HEK293 (cell line): ENCODE measurements at regions not wholly inside any gene's neighbourhood (a gene's known extent, or its start where the extent isn't known, plus 50 kb on each side); places are given as distances from the start of the nearest gene placed in this dataset.

Experiments
- CTCF ChIA-PET: fragments of 350-600 bp; formaldehyde crosslinking; extraction: SDS; loops from one replicate; lab custom pipeline; 2021; ENCODE audit warnings: antibody characterized with exemption; lab: Yijun Ruan, JAX
- POLR2A ChIA-PET: fragments of 300-600 bp; formaldehyde crosslinking; extraction: SDS; loops from one replicate; lab custom pipeline; 2020; ENCODE audit warnings: antibody characterized with exemption, inconsistent platforms; lab: Yijun Ruan, JAX
- H3K27ac ChIP-seq: fragments of 200-500 bp; sonication (Bioruptor generic); 2 replicates; pipeline ENCODE4 v1.5.1; 2014; ENCODE audit warnings: low read depth, low read length, control low read depth, inconsistent platforms; ENCODE audit errors: extremely low read depth
- H3K36me3 ChIP-seq, 2 experiments: fragments of 200-500 bp in 1 of 2; sonication (Bioruptor generic) in 1 of 2; 1 replicate in 1 of 2; 2 replicates in 1 of 2; pipeline ENCODE4 v1.5.1; 2014 to 2017; ENCODE audit warnings: inconsistent platforms in 2 of 2, low read length in 2 of 2; ENCODE audit not compliant: control insufficient read depth in 2 of 2, insufficient read depth in 1 of 2
- H3K4me1 ChIP-seq: fragments of 200-500 bp; sonication (Bioruptor generic); 2 replicates; pipeline ENCODE4 v1.5.1; 2014; ENCODE audit warnings: mild to moderate bottlenecking, low read length, inconsistent platforms; ENCODE audit not compliant: control insufficient read depth, insufficient read depth
- H3K4me3 ChIP-seq: 2 replicates; pipeline ENCODE4 v1.5.1; 2011; ENCODE audit warnings: low read depth, mild to moderate bottlenecking, control low read depth, low read length, moderate library complexity
- H3K9me3 ChIP-seq: fragments of 200-500 bp; sonication (Bioruptor generic); 2 replicates; pipeline ENCODE4 v1.5.1; 2014; ENCODE audit warnings: low read depth, low read length, inconsistent platforms; ENCODE audit not compliant: control insufficient read depth, insufficient read depth
- HOXC10 ChIP-seq: sonication (generic); formaldehyde crosslinking; IDR thresholded peaks from 2 replicates; pipeline ENCODE4 v1.8.1; 2023; ENCODE audit warnings: mild to moderate bottlenecking, missing genetic modification reagents
- SP2 ChIP-seq: fragments of 450-650 bp; formaldehyde crosslinking; IDR thresholded peaks from 2 replicates; pipeline ENCODE4 v1.5.1; 2016; ENCODE audit warnings: missing biosample characterization, missing genetic modification characterization
- SP3 ChIP-seq: fragments of 450-650 bp; formaldehyde crosslinking; IDR thresholded peaks from 2 replicates; pipeline ENCODE4 v1.5.1; 2016; ENCODE audit warnings: missing biosample characterization, missing genetic modification characterization
- WT1 ChIP-seq: fragments of 450-650 bp; formaldehyde crosslinking; IDR thresholded peaks from 2 replicates; pipeline ENCODE4 v1.5.1; 2016; ENCODE audit warnings: missing biosample characterization, missing genetic modification characterization
- ZBTB1 ChIP-seq: fragments of 450-650 bp; formaldehyde crosslinking; IDR thresholded peaks from 2 replicates; pipeline ENCODE4 v1.5.1; 2016; ENCODE audit warnings: missing biosample characterization, missing genetic modification characterization
- ZBTB20 ChIP-seq: fragments of 450-650 bp; formaldehyde crosslinking; IDR thresholded peaks from 2 replicates; pipeline ENCODE4 v1.5.1; 2016; ENCODE audit warnings: missing biosample characterization, missing genetic modification characterization
- ZNF174 ChIP-seq: fragments of 450-650 bp; formaldehyde crosslinking; IDR thresholded peaks from 2 replicates; pipeline ENCODE4 v1.5.0; 2017; ENCODE audit warnings: missing biosample characterization, mild to moderate bottlenecking, missing genetic modification characterization
- ZNF2 ChIP-seq: fragments of 450-650 bp; formaldehyde crosslinking; IDR thresholded peaks from 2 replicates; pipeline ENCODE4 v1.5.1; 2016; ENCODE audit warnings: missing biosample characterization, missing genetic modification characterization
- ZNF292 ChIP-seq: fragments of 450-650 bp; formaldehyde crosslinking; IDR thresholded peaks from 2 replicates; pipeline ENCODE4 v1.5.1; 2016; ENCODE audit warnings: low read depth, missing biosample characterization, missing genetic modification characterization, borderline replicate concordance
- ZNF48 ChIP-seq: fragments of 450-650 bp; formaldehyde crosslinking; IDR thresholded peaks from 2 replicates; pipeline ENCODE4 v1.5.1; 2016; ENCODE audit warnings: missing biosample characterization, missing genetic modification characterization
- ZNF513 ChIP-seq: fragments of 450-650 bp; IDR thresholded peaks from 2 replicates; pipeline ENCODE4 v1.5.1; 2018; ENCODE audit warnings: missing biosample characterization, missing genetic modification characterization
- ZNF514 ChIP-seq: fragments of 450-650 bp; formaldehyde crosslinking; IDR thresholded peaks from 2 replicates; pipeline ENCODE4 v1.5.1; 2016; ENCODE audit warnings: missing biosample characterization, missing genetic modification characterization
- ZNF518A ChIP-seq: fragments of 450-650 bp; formaldehyde crosslinking; conservative IDR thresholded peaks from 2 replicates; pipeline ENCODE4 v1.5.1; 2016; ENCODE audit warnings: low read depth, missing biosample characterization, missing genetic modification characterization
- ZNF623 ChIP-seq: fragments of 450-650 bp; formaldehyde crosslinking; IDR thresholded peaks from 2 replicates; pipeline ENCODE4 v1.5.1; 2016; ENCODE audit warnings: missing biosample characterization, missing genetic modification characterization
- ZNF645 ChIP-seq: fragments of 450-650 bp; formaldehyde crosslinking; IDR thresholded peaks from 2 replicates; pipeline ENCODE4; 2016; ENCODE audit warnings: missing biosample characterization, missing genetic modification characterization
- ZNF654 ChIP-seq: fragments of 450-650 bp; formaldehyde crosslinking; IDR thresholded peaks from 2 replicates; pipeline ENCODE4 v1.5.1; 2016; ENCODE audit warnings: low read depth, missing biosample characterization, missing genetic modification characterization
- ZNF664 ChIP-seq: fragments of 450-650 bp; formaldehyde crosslinking; IDR thresholded peaks from 2 replicates; pipeline ENCODE4 v1.5.1; 2016; ENCODE audit warnings: missing biosample characterization, missing genetic modification characterization
- ZNF692 ChIP-seq: fragments of 450-650 bp; formaldehyde crosslinking; IDR thresholded peaks from 2 replicates; pipeline ENCODE4 v1.5.1; 2016; ENCODE audit warnings: missing biosample characterization, missing genetic modification characterization
- ZNF76 ChIP-seq: fragments of 450-650 bp; formaldehyde crosslinking; IDR thresholded peaks from 2 replicates; pipeline ENCODE4; 2016; ENCODE audit warnings: low read depth, missing biosample characterization, missing genetic modification characterization, borderline replicate concordance
- ZNF792 ChIP-seq: fragments of 450-650 bp; formaldehyde crosslinking; IDR thresholded peaks from 2 replicates; pipeline ENCODE4 v1.5.1; 2016; ENCODE audit warnings: missing biosample characterization, missing genetic modification characterization
- ZNF830 ChIP-seq: fragments of 450-650 bp; IDR thresholded peaks from 2 replicates; pipeline ENCODE4 v1.5.0; 2018; ENCODE audit warnings: missing biosample characterization, missing genetic modification characterization, low read depth, mild to moderate bottlenecking, moderate library complexity
- ZNF837 ChIP-seq: fragments of 450-650 bp; formaldehyde crosslinking; IDR thresholded peaks from 2 replicates; pipeline ENCODE4 v1.5.1; 2016; ENCODE audit warnings: missing biosample characterization, missing genetic modification characterization
- ZSCAN30 ChIP-seq: fragments of 450-650 bp; IDR thresholded peaks from 2 replicates; pipeline ENCODE4 v1.5.1; 2018; ENCODE audit warnings: missing biosample characterization, mild to moderate bottlenecking, missing genetic modification characterization, moderate library complexity
- ZSCAN5A ChIP-seq: fragments of 450-650 bp; formaldehyde crosslinking; IDR thresholded peaks from 2 replicates; pipeline ENCODE4 v1.5.1; 2016; ENCODE audit warnings: missing biosample characterization, missing genetic modification characterization
- ZXDB ChIP-seq: fragments of 450-650 bp; formaldehyde crosslinking; IDR thresholded peaks from 2 replicates; pipeline ENCODE4 v1.5.1; 2016; ENCODE audit warnings: missing biosample characterization, missing genetic modification characterization
- TF ChIP-seq, protein P1 (sequence below): fragments of 450-650 bp; formaldehyde crosslinking; IDR thresholded peaks from 2 replicates; pipeline ENCODE4 v1.5.1; 2017; ENCODE audit warnings: missing biosample characterization, missing genetic modification characterization

GRCh38 chr12:130110914-130111313, 51.4 kb upstream of the FZD10 start:
- H3K4me1 ChIP-seq = no peaks in the 10 kb centered on the region
- TF ChIP-seq ZNF792 (tag by site-specific recombination) = no peak
- TF ChIP-seq ZNF645 (tag by site-specific recombination) = no peak
- no peak for TF ChIP-seq HOXC10
- no peak for TF ChIP-seq SP3 (tag by site-specific recombination)
- TF ChIP-seq ZNF692 = no peak
- TF ChIP-seq ZNF2 = no peak
- no peak for TF ChIP-seq ZNF513 (tag by site-specific recombination)
- no peak for TF ChIP-seq ZSCAN30 (tag by site-specific recombination)
- no peak for TF ChIP-seq ZNF837 (tag by site-specific recombination)
- TF ChIP-seq ZNF48 (tag by site-specific recombination) = no peak
- TF ChIP-seq, protein P1, sequence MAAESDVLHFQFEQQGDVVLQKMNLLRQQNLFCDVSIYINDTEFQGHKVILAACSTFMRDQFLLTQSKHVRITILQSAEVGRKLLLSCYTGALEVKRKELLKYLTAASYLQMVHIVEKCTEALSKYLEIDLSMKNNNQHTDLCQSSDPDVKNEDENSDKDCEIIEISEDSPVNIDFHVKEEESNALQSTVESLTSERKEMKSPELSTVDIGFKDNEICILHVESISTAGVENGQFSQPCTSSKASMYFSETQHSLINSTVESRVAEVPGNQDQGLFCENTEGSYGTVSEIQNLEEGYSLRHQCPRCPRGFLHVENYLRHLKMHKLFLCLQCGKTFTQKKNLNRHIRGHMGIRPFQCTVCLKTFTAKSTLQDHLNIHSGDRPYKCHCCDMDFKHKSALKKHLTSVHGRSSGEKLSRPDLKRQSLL (tag by site-specific recombination) = no peak
- TF ChIP-seq ZNF292 = no peak
- TF ChIP-seq ZNF664 (tag by site-specific recombination) = no peak
- TF ChIP-seq ZNF174 (tag by site-specific recombination) = no peak
- no peak for TF ChIP-seq SP2 (tag by site-specific recombination)
- TF ChIP-seq ZSCAN5A (tag by site-specific recombination) = no peak
- H3K27ac ChIP-seq = no peak overlapping the region
- no peaks in the 10 kb centered on the region for H3K9me3 ChIP-seq
- no peak overlapping the region for H3K4me3 ChIP-seq
- no peaks in the 10 kb centered on the region for H3K36me3 ChIP-seq
- ChIA-PET CTCF (no interaction called here), POLR2A (no interaction called here)

GRCh38 chr12:130111965-130112496, 50.2 kb upstream of the FZD10 start:
- no peaks in the 10 kb centered on the region for H3K36me3 ChIP-seq
- no peak overlapping the region for H3K27ac ChIP-seq
- H3K9me3 ChIP-seq = no peaks in the 10 kb centered on the region
- POLR2A ChIA-PET = no interaction called here
- H3K4me3 ChIP-seq = no peak overlapping the region
- H3K4me1 ChIP-seq = no peaks in the 10 kb centered on the region
- CTCF ChIA-PET = no interaction called here
- TF ChIP-seq ZNF654 (tag by site-specific recombination) (no peak), WT1 (tag by site-specific recombination) (no peak), ZNF623 (tag by site-specific recombination) (no peak), ZNF514 (tag by site-specific recombination) (no peak), ZBTB20 (tag by site-specific recombination) (no peak), ZNF518A (no peak), ZXDB (tag by site-specific recombination) (no peak), ZNF830 (tag by site-specific recombination) (no peak), ZBTB1 (no peak), ZNF76 (tag by site-specific recombination) (no peak)
